ENCODE measurements at regions not wholly inside any gene's neighbourhood (a gene's known extent, or its start where the extent isn't known, plus 50 kb on each side); places are given as distances from the start of the nearest gene placed in this dataset.

- Histone ChIP-seq H2BK15ac (ENCODE audit: low read length) (no peak overlapping the region), H3K9me3 (ENCODE audit: insufficient read depth in 2 of 2, low read depth in 1 of 2, low read length in 1 of 2) (no peaks in the 10 kb centered on the region), H3K4ac (replicated peaks; ENCODE audit: insufficient read length, low read depth, low read length) (no peak overlapping the region), H3K9ac (replicated peaks in 1 of 4; ENCODE audit: extremely low read depth in 1 of 4, low read depth in 3 of 4, low read length in 3 of 4) (no peak overlapping the region), H3K14ac (ENCODE audit: insufficient read length) (no peak overlapping the region), H3K23ac (ENCODE audit: insufficient read length) (no peak overlapping the region), H2BK5ac (ENCODE audit: low read depth, low read length) (no peak overlapping the region), H2BK20ac (ENCODE audit: low read length) (no peak overlapping the region), H3K27ac (ENCODE audit: low read depth, low read length) (no peak overlapping the region), H3K79me2 (ENCODE audit: control insufficient read depth in 1 of 2, insufficient read depth in 2 of 2, low read length in 2 of 2) (no peaks in the 10 kb centered on the region), H3K18ac (ENCODE audit: extremely low read depth, low read length) (no peak overlapping the region), H3K4me3 (ENCODE audit: extremely low read depth in 1 of 4, insufficient read depth in 2 of 4, low read depth in 3 of 4, low read length in 4 of 4) (no peak overlapping the region), H3K79me1 (ENCODE audit: low read depth, low read length) (no peaks in the 10 kb centered on the region), H2AFZ (ENCODE audit: low read length) (no peak overlapping the region), H2BK120ac (replicated peaks; ENCODE audit: low read depth, low read length) (no peak overlapping the region), H3K4me1 (replicated peaks in 1 of 4; ENCODE audit: control insufficient read depth in 3 of 4, insufficient read depth in 4 of 4, low read length in 3 of 4) (no peaks in the 10 kb centered on the region; a peak in 1 of 7 replicates), H4K20me1 (replicated peaks in 1 of 2; ENCODE audit: control insufficient read depth in 1 of 2, insufficient read depth in 2 of 2, low read length in 2 of 2) (no peaks in the 10 kb centered on the region), H2AK5ac (ENCODE audit: low read depth, low read length) (no peak overlapping the region), H3K27me3 (replicated peaks in 1 of 4; ENCODE audit: control insufficient read depth in 3 of 4, extremely low read depth in 1 of 4, insufficient read depth in 3 of 4, low read length in 3 of 4) (no peaks in the 10 kb centered on the region), H4K91ac (replicated peaks; ENCODE audit: insufficient read length, low read length) (no peak overlapping the region), H3K4me2 (ENCODE audit: insufficient read depth in 1 of 2, low read depth in 2 of 2, low read length in 2 of 2) (no peak overlapping the region), H3K36me3 (ENCODE audit: control insufficient read depth in 2 of 4, insufficient read depth in 4 of 4, low read length in 3 of 4) (no peaks in the 10 kb centered on the region), H4K5ac (ENCODE audit: insufficient read length, low read depth, low read length) (no peak overlapping the region), H3K23me2 (ENCODE audit: low read depth, low read length) (no peaks in the 10 kb centered on the region), H4K8ac (ENCODE audit: extremely low read depth, insufficient read depth, low read length) (no peak overlapping the region), H3K56ac (replicated peaks; ENCODE audit: insufficient read length, low read depth, low read length) (no peak overlapping the region), H2BK12ac (ENCODE audit: low read depth, low read length) (no peak overlapping the region)
- ChIA-PET CTCF (ENCODE audit: partially characterized antibody) (interaction anchor here (0.5 to 13.3 kb wide), 16 partner anchors 9 to 1377 kb away, joined by 3 to 239 read pairs (median 4); partner anchors contain the start of gene LRRN2), POLR2A (ENCODE audit: partially characterized antibody) (no interaction called here)
- FAIRE-seq (no peak), DNase-seq (ENCODE audit: low read depth in 1 of 2, low spot score in 2 of 2) (no peak)
- no peak for TF ChIP-seq MAX (IDR thresholded peaks at IDR 0.05)
- WGBS, 2 experiments (ENCODE audit: extremely low coverage in 1 of 2, insufficient coverage in 1 of 2, insufficient read length in 1 of 2, insufficient replicate concordance in 2 of 2, low coverage in 1 of 2, low lambda C conversion rate in 2 of 2, missing lambda C conversion rate in 1 of 2): 78% methylated on average over 7 of the region's 7 CpGs; no CpG with 5 or more reads in 1 of the 2 experiments
These were observed 58.7 kb upstream of the LRRN2 start for GRCh38 chr1:204744107-204744779.
